IPS-18a (cell line): ENCODE measurements at regions not wholly inside any gene's neighbourhood (a gene's known extent, or its start where the extent isn't known, plus 50 kb on each side); places are given as distances from the start of the nearest gene placed in this dataset.

Experiments used
- H3K27ac ChIP-seq: one replicate; pipeline ENCODE4 v1.5.1; 2013; ENCODE audit warnings: low read length
- H3K27me3 ChIP-seq: one replicate; pipeline ENCODE4 v1.6.1; 2013; ENCODE audit warnings: mild to moderate bottlenecking, low read length; ENCODE audit not compliant: control insufficient read depth, insufficient read depth
- H3K36me3 ChIP-seq: one replicate; pipeline ENCODE4 v1.6.1; 2013; ENCODE audit warnings: low read depth, low read length; ENCODE audit not compliant: control insufficient read depth
- H3K4me1 ChIP-seq: one replicate; pipeline ENCODE4 v1.6.1; 2013; ENCODE audit warnings: low read depth, low read length; ENCODE audit not compliant: control insufficient read depth
- H3K4me3 ChIP-seq: one replicate; pipeline ENCODE4 v1.5.1; 2013; ENCODE audit warnings: low read length
- H3K9ac ChIP-seq: one replicate; pipeline ENCODE4 v1.6.1; 2013; ENCODE audit warnings: mild to moderate bottlenecking, low read length, moderate library complexity
- H3K9me3 ChIP-seq: one replicate; pipeline ENCODE4 v1.6.1; 2013; ENCODE audit warnings: low read depth, low read length; ENCODE audit not compliant: control insufficient read depth

GRCh38 chr3:115478359-115478758, 145.0 kb upstream of the GAP43 start:
- Histone ChIP-seq H3K4me3 (no peak overlapping the region), H3K36me3 (no peaks in the 10 kb centered on the region), H3K9ac (no peak overlapping the region), H3K4me1 (peaks cover 9% of the 10 kb centered on the region), H3K27me3 (no peaks in the 10 kb centered on the region), H3K27ac (no peak overlapping the region), H3K9me3 (no peaks in the 10 kb centered on the region)

- Histone ChIP-seq H3K27me3 (no peaks in the 10 kb centered on the region), H3K27ac (no peak overlapping the region), H3K4me1 (no peaks in the 10 kb centered on the region), H3K9me3 (no peaks in the 10 kb centered on the region), H3K9ac (no peak overlapping the region), H3K4me3 (no peak overlapping the region), H3K36me3 (no peaks in the 10 kb centered on the region)
These were observed 136.4 kb upstream of the GAP43 start for GRCh38 chr3:115486880-115487279.

- H3K9ac ChIP-seq = no peak overlapping the region
- H3K9me3 ChIP-seq = no peaks in the 10 kb centered on the region
- no peaks in the 10 kb centered on the region for H3K4me1 ChIP-seq
- H3K27ac ChIP-seq = no peak overlapping the region
- H3K27me3 ChIP-seq = no peaks in the 10 kb centered on the region
- no peak overlapping the region for H3K4me3 ChIP-seq
- H3K36me3 ChIP-seq = no peaks in the 10 kb centered on the region
These were observed 135.3 kb upstream of the GAP43 start for GRCh38 chr3:115487968-115488367.

GRCh38 chr3:115488409-115488808, 134.9 kb upstream of the GAP43 start:
- H3K4me1 ChIP-seq = no peaks in the 10 kb centered on the region
- H3K36me3 ChIP-seq = no peaks in the 10 kb centered on the region
- H3K9me3 ChIP-seq = no peaks in the 10 kb centered on the region
- no peak overlapping the region for H3K9ac ChIP-seq
- no peak overlapping the region for H3K27ac ChIP-seq
- no peaks in the 10 kb centered on the region for H3K27me3 ChIP-seq
- no peak overlapping the region for H3K4me3 ChIP-seq

- Histone ChIP-seq H3K27me3 (no peaks in the 10 kb centered on the region), H3K9me3 (no peaks in the 10 kb centered on the region), H3K27ac (no peak overlapping the region), H3K4me1 (peaks cover 7% of the 10 kb centered on the region), H3K4me3 (no peak overlapping the region), H3K9ac (no peak overlapping the region), H3K36me3 (no peaks in the 10 kb centered on the region)
These were observed 128.5 kb upstream of the GAP43 start for GRCh38 chr3:115494826-115495225.

GRCh38 chr3:115498421-115498820, 124.9 kb upstream of the GAP43 start:
- Histone ChIP-seq H3K27ac (no peak overlapping the region), H3K9me3 (no peaks in the 10 kb centered on the region), H3K36me3 (no peaks in the 10 kb centered on the region), H3K4me3 (no peak overlapping the region), H3K4me1 (peaks cover 7% of the 10 kb centered on the region), H3K27me3 (no peaks in the 10 kb centered on the region), H3K9ac (no peak overlapping the region)

GRCh38 chr3:115498898-115499297, 124.4 kb upstream of the GAP43 start:
- Histone ChIP-seq H3K9ac (no peak overlapping the region), H3K9me3 (no peaks in the 10 kb centered on the region), H3K27ac (no peak overlapping the region), H3K4me1 (peaks cover 7% of the 10 kb centered on the region), H3K36me3 (no peaks in the 10 kb centered on the region), H3K27me3 (no peaks in the 10 kb centered on the region), H3K4me3 (no peak overlapping the region)

GRCh38 chr3:115499666-115500065, 123.6 kb upstream of the GAP43 start:
- H3K27ac ChIP-seq = no peak overlapping the region
- no peak overlapping the region for H3K9ac ChIP-seq
- no peaks in the 10 kb centered on the region for H3K27me3 ChIP-seq
- H3K4me1 ChIP-seq = peaks cover 7% of the 10 kb centered on the region
- no peak overlapping the region for H3K4me3 ChIP-seq
- no peaks in the 10 kb centered on the region for H3K9me3 ChIP-seq
- no peaks in the 10 kb centered on the region for H3K36me3 ChIP-seq

- Histone ChIP-seq H3K27me3 (no peaks in the 10 kb centered on the region), H3K4me3 (no peak overlapping the region), H3K36me3 (no peaks in the 10 kb centered on the region), H3K27ac (no peak overlapping the region), H3K9ac (no peak overlapping the region), H3K4me1 (peaks cover 7% of the 10 kb centered on the region), H3K9me3 (no peaks in the 10 kb centered on the region)
These were observed 122.5 kb upstream of the GAP43 start for GRCh38 chr3:115500795-115501194.

GRCh38 chr3:115502128-115502527, 121.2 kb upstream of the GAP43 start:
- H3K9ac ChIP-seq = no peak overlapping the region
- H3K36me3 ChIP-seq = no peaks in the 10 kb centered on the region
- H3K4me1 ChIP-seq = peaks cover 7% of the 10 kb centered on the region
- H3K27ac ChIP-seq = no peak overlapping the region
- H3K4me3 ChIP-seq = no peak overlapping the region
- no peaks in the 10 kb centered on the region for H3K27me3 ChIP-seq
- no peaks in the 10 kb centered on the region for H3K9me3 ChIP-seq

GRCh38 chr3:115503394-115503793, 119.9 kb upstream of the GAP43 start:
- Histone ChIP-seq H3K27ac (no peak overlapping the region), H3K27me3 (no peaks in the 10 kb centered on the region), H3K4me1 (peaks cover 5% of the 10 kb centered on the region), H3K36me3 (no peaks in the 10 kb centered on the region), H3K9ac (no peak overlapping the region), H3K4me3 (no peak overlapping the region), H3K9me3 (no peaks in the 10 kb centered on the region)

GRCh38 chr3:115508562-115508961, 114.7 kb upstream of the GAP43 start:
- Histone ChIP-seq H3K4me3 (no peak overlapping the region), H3K27ac (no peak overlapping the region)

More at GRCh38 chr3:115508562-115508961, 114.7 kb upstream of the GAP43 start:
- peaks cover 15% of the 10 kb centered on the region for H3K4me1 ChIP-seq
- no peaks in the 10 kb centered on the region for H3K36me3 ChIP-seq
- no peaks in the 10 kb centered on the region for H3K9me3 ChIP-seq
- H3K9ac ChIP-seq = no peak overlapping the region
- H3K27me3 ChIP-seq = peaks cover 7% of the 10 kb centered on the region
